ENCODE measurements at regions not wholly inside any gene's neighbourhood (a gene's known extent, or its start where the extent isn't known, plus 50 kb on each side); places are given as distances from the start of the nearest gene placed in this dataset.
"Not testable (repeated sequence)": the region's sequence is repeated elsewhere in the genome, so short reads cannot be mapped to it uniquely, and the experiment has no call there.

DNA sequence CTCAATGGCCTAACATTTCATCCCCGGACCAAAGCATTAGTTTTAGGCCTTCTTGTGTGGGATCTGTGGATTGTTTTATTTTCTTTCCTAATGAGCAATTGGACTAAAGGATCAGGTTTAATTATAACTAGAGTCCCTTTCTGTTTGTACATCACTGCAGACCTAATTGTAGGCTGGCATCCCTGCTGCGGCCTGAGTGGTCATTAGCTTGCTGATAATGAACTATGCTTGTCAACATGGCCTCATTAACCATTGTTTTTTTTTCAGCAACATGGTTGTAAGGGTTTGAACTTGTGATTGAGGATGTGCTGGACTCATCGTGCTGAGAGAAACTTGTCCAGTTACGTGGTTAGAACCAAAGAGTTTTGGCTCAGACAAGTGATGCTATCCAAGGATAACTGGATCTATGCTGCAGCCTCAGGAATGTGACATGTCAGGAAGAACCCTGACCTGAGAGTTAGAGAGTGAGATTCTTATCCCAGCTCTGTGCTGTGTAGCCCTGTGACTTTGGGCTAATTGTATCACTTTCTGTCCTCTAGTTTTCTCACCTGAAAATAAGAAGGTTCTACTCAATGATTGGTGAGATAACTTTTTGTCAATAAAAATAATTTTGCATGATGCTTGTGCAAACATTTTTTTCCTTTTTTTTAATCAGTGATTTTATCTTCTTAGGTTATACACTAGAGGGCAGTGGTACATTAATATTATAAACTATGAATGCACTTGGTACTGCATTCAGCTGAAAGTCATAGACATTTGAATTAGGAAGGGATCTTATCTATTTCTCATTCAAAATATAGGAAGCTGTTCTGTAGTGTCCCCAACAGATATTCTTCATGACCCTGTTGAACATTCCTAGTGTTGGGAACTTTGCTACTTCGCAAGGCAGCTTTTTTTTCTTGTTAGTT is 140.9 kb downstream of the RNF144B start:
- DNase-seq (ENCODE audit: low spot score) = no peak
- in situ Hi-C loops (cut with HindIII; ENCODE audit: low sequenced_read_pairs) = no loop called here

DNA sequence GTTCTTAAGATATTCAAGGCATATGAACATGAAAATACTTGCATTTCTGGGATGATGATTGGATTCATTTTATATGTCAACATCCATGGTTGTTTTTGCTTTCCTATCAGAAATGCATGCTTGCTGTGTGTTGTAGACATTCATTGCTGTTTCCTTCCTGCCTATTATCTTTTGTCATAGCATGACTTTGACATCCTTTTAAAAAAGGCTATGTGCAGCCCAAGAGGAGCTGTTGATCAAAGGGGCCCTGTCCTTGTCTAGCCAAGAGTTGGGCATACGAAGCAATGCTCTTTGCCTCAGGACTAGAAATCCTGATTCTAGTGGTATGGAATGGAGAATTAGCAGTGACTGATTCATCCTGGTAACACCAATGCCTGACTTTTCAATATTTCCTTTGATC is 143.1 kb downstream of the RNF144B start:
- DNase-seq (ENCODE audit: low spot score) = no peak
- in situ Hi-C loops (cut with HindIII; ENCODE audit: low sequenced_read_pairs) = no loop called here

DNA sequence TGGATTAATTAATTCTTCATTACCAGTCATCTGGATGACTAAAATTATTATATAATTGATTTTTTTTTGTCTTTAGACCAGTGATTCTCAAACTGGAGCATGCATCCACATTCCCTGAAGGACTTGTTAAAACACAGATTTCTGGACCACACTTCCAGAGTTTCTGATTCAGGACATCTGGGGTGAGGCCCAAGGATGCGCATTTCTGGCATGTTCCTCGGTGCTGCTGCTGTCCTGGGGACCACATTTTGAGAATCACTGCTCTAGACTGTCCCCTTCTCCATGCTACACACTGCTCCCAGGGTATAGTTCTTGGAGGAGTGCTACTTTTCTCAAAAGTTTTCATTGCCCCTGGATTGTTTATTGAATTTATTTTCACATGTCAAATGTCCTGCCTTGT is 145.0 kb downstream of the RNF144B start:
- in situ Hi-C loops (cut with HindIII; ENCODE audit: low sequenced_read_pairs) = no loop called here
- no peak for DNase-seq (ENCODE audit: low spot score)

DNA sequence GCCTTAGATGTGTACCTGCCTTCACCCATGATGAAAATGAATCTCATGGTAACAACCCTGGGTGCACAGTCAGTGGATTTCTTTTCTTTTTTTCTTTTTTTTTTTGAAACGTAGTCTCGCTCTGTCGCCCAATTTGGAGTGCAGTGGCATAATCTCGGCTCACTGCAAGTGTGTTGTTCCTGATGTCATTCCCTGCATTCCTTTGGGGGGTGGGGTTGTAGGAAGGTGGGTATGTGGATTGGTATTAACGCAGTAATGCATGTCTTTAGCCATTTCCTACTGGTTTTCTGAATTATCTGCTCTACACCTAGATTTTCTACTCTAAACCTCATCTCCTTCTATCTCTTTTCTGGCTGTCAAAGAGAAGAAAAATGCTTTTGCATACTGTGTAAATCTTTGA is 146.6 kb downstream of the RNF144B start:
- no peak for DNase-seq (ENCODE audit: low spot score)
- in situ Hi-C loops (cut with HindIII; ENCODE audit: low sequenced_read_pairs) = no loop called here

DNA sequence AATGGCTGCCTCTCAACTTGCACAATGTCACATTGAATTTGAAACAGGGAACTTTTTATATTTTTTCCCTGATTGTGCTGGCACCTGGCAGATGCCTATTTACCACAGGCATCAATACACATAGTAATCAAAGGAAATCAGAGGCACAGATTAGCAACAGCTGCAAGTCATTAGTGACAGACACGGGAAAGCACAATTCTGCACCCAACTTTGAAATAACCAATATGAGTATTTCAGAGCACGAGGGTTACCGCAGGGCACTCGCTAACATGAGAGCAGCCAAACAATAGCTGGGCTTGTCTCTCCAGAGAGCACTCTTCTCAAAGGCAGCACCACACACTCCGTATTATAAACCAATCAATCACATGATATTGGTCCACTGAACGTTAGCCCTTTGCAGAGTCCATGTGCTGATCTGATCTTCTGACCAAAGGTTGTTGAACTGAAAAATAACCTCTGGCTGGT is 149.5 kb downstream of the RNF144B start:
- in situ Hi-C loops (cut with HindIII; ENCODE audit: low sequenced_read_pairs) = no loop called here
- no peak for DNase-seq (ENCODE audit: low spot score)

DNA sequence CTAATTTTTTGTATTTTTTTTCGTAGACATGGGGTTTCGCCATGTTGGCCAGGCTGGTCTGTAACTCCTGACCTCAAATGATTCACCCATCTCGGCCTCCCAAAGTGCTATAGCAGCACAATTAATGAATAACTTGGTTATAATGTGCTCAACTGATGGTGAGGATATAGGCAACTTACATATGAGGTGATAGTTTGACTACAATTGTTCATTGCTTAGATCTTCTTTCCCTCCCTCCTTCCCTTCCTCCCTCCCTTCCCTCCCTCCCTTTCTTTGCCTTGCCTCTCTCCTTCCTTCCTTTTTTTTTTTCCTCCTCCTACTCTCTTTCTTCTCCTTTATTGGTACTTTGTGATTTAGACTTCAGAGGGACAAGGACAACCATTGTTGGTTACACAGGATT is 151.2 kb downstream of the RNF144B start:
- no peak for DNase-seq (ENCODE audit: low spot score)
- in situ Hi-C loops (cut with HindIII; ENCODE audit: low sequenced_read_pairs) = no loop called here

DNA sequence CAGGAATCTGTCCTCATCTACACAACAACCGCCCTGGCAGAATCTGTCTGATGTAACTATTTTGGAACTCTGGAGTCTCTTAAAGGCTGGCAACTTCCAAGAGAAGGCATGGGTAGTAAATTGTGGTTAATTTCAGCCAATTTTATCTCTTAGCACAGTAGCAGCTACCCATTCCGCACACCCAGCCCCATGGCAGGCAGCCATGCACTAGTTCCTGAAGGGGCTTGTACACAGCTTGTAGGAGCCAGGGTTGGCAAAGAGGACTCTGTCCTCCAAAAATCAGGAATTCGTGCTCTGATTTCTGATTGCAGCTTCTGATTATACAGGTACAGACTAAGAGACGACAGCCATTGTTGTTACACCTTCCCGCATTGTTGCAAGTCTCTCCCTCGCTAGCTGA is 155.9 kb downstream of the RNF144B start:
- in situ Hi-C loops (cut with HindIII; ENCODE audit: low sequenced_read_pairs) = no loop called here
- DNase-seq (ENCODE audit: low spot score) = no peak

DNA sequence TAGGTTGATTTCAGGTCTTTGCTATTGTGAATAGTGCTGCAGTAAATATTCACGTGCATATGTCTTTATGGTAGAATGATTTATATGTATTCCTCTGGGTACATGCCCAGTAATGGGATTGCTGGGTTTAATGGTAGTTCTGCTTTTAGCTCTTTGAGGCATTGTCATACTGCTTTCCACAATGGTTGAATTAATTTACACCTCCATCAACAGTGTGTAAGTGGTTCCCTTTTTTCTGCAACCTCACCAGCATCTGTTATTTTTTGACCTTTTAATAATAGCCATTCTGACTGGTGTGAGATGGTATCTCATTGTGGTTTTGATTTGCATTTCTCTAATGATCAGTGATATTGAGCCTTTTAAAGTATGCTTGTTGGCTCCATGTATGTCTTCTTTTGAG is 158.0 kb downstream of the RNF144B start:
- DNase-seq (ENCODE audit: low spot score); in situ Hi-C loops (cut with HindIII; ENCODE audit: low sequenced_read_pairs): not testable (repeated sequence)

DNA sequence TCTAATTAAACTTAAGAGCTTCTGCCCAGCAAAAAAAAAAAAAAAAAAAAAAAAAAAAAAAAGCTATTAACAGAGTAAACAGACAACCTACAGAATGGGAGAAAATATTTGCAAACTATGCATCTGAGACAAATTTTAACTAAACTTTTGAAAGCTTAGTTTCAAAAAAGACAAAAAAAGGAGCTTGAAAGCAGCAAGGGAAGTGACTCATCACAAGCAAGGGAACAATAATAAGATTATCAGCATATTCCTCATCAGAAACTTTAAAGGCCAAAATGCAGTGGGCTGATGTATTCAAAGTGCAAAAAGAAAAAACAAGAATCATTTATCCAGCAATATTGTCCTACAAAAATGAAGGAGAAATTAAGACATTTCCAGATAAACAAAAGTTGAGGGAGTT is 158.6 kb downstream of the RNF144B start:
- DNase-seq (ENCODE audit: low spot score) = no peak
- in situ Hi-C loops (cut with HindIII; ENCODE audit: low sequenced_read_pairs) = no loop called here

DNA sequence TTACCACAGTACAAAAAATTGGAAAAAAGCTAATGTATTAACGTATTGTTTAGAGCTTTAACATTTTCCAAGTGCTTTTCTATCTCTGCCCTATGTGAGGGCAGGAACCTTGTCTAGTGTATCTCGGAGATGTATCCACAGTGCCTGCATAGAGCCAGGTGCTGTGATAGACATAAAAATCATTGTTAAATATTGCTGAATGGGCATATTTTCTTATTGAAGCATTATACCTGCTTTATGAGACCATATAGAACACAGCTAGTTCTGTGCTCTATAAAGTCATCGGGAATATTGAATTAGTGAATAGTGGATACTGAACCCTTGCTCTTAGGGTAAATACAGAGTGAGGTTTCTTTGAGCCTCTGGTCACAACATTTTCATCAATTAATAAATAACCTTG is 163.0 kb downstream of the RNF144B start:
- in situ Hi-C loops (cut with HindIII; ENCODE audit: low sequenced_read_pairs) = no loop called here
- no peak for DNase-seq (ENCODE audit: low spot score)

DNA sequence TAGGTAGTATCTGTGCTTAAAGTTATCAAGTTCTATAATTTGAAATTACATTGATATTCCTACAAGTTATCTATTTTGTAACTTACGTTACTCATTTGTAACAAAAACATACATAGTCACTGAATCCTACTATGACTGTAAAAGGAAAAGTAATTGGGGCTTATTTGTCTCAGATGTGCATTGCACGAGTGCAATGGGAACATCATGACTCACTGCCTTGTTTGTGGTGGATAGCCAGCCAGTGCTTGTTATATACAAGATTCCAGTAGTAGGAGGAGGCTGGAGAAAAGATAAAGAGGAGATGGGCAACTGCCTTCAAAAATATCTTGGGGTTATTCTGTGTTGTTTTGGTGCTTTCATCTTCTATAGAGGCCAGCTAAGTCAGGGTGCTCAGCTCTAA is 164.1 kb downstream of the RNF144B start:
- in situ Hi-C loops (cut with HindIII; ENCODE audit: low sequenced_read_pairs) = no loop called here
- DNase-seq (ENCODE audit: low spot score) = no peak

DNA sequence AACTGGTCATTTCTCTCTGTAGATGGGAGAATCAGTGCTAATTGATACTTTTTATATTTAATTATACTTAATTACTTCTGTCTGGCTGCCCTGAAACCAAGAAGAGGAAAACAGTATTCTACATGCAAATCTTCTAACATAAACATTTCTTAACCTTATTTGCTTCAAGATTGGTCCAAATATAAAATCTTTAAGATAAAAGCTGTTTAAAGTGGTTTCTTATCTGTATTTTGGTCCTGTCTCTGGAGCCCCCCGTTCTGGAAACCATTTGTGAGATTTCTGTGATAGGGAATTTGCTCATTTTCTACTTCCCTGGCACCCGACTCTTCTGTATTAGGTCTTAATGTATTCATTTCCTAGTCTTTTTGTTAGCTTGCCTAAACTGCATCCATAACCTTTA is 168.6 kb downstream of the RNF144B start:
- in situ Hi-C loops (cut with HindIII; ENCODE audit: low sequenced_read_pairs) = no loop called here
- DNase-seq (ENCODE audit: low spot score) = no peak

DNA sequence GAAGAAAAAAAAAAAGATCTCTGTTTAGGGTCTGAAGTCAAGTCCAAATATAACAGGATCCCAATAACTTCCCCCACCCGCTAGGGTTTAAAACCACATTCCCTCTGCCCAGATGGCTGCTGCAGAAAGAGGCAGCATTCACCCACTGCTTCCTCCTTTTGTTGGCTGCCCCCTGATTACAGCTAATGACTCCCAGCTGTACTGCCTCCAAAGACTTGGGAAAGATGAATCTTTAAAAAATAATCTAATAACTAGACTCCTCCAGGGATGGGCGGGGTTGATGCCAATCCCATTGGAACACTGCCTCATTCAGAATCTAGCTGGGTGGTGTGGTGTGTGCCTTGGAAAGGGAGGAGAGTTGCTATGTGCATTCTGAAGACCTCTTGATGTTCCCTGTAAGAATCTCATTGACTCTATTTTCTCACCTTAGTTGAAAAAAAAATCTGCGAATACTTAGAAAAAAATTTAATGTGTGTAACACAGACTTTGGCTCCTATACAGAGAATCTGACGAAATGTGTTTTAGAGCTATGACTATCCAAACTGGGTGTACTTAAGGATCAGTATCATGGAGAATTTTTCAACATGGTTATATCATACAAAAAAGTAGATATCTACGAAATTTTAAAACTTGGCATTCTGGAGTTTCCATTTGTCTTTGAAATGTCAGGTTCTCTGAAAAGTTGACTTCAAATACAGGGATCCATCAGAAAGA is 174.0 kb downstream of the RNF144B start:
- no peak for DNase-seq (ENCODE audit: low spot score)
- in situ Hi-C loops (cut with HindIII; ENCODE audit: low sequenced_read_pairs) = no loop called here

DNA sequence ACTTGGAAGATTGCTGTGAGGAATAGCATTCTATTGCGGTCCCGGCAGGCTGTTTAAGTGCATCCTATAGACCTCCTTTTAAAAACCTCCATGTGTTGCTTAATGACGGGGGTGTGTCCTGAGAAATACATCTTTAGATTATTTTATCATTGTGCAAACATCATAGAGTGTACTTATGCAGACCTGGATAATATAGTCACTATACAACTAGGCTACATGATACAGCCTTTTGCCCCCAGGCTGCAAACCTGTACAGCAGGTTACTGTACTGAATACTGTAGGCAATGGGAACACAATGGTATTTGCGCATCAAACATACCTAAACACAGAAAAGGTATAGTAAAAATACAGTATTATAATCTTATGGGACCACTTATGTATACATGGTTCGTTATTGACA is 175.6 kb downstream of the RNF144B start:
- no peak for DNase-seq (ENCODE audit: low spot score)
- in situ Hi-C loops (cut with HindIII; ENCODE audit: low sequenced_read_pairs) = no loop called here

DNA sequence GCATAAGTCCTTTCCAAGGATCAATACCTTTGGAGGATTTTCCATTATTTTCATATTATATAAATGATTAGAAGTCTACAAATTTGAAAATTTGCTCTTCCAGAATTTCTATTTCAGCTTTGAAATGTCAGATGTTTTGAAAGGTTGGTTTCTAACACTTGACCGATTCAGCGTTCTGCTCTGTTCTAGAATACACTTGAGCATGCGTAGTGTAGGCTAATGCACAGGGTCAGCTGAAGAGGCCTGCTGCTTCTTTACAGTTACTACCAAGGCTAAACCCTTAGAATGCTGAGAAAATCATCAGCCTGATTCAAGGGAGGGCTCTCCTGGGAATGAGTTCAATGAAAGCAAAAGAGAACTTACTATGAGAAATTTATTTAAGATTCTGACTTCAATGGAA is 177.6 kb downstream of the RNF144B start:
- in situ Hi-C loops (cut with HindIII; ENCODE audit: low sequenced_read_pairs) = no loop called here
- DNase-seq (ENCODE audit: low spot score) = no peak

DNA sequence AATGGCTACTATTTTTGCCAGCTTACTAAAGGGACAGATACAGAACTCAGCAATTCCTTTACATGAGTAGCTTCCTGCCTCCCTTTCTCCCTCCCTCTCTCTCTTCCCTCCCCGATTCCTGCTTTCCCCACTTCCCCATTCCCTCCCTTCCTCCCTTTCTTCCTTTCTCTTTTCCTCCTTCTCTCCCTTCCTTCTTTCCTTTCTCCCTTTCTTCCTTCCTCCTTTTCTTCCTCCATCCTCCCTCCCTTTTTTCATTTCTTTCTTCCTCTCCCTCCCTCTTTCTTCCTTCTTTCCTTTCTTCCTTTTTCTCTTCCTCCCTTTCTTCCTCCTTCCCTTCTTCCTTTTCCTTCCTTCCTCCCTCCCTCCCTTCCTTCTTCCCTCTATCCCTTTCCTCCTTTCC is 178.1 kb downstream of the RNF144B start:
- in situ Hi-C loops (cut with HindIII; ENCODE audit: low sequenced_read_pairs) = no loop called here
- no peak for DNase-seq (ENCODE audit: low spot score)

DNA sequence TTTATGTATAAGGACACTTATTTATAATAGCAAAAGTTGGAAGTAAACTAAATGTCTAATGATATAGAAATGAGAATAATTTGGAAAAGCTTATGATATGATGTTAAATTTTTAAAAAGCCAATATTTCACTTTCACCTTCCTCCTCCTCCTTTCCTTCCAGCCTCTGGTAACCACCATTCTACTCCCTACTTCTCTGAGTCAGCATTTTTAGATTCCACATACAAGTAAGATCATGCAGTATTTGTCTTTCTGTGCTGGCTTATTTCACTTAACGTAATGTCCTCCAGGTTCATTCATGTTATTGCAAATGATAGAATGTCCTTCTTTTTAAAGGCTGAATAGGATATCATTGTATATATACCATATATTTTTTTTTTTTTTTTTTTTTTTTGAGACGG is 180.2 kb downstream of the RNF144B start:
- no peak for DNase-seq (ENCODE audit: low spot score)
- in situ Hi-C loops (cut with HindIII; ENCODE audit: low sequenced_read_pairs) = no loop called here

DNA sequence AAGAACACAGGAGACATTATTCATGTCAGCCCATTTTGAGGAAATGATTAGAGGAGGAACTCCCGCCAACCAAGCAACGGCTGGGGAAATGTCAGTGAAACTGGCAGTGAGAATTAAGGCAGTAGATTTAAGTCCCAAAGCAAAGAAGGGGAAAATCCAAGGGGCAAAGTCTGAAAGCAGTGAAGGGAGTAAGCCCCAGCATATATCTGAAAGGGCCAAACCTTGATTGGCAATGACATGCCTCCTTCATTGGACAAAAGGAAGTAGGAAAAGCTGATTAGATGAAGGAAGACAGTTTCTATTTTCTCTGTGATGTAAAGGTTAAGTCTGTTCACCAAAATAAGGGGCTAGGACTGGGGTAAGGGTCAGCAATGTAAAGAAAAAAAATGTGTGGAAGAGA is 190.3 kb downstream of the RNF144B start:
- DNase-seq (ENCODE audit: low spot score) = no peak
- in situ Hi-C loops (cut with HindIII; ENCODE audit: low sequenced_read_pairs) = no loop called here

DNA sequence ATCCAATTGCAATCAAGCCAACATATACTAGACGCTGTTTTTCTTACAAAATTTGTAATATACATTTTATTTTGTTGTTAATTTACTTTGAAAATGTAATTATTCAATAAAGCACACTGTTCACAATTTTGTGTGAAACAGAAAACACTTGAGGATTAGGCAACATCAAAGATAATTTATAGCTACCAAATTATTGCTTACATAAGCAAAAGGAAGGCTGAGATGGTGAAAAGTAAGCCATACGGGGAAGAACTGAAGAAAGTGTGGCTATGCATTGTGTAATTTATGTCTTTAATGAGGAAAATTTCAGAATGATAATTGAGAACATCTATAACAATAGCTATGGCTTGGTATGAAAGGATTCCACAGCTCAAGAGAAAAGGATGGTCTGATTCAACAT is 192.0 kb downstream of the RNF144B start:
- DNase-seq (ENCODE audit: low spot score) = no peak
- in situ Hi-C loops (cut with HindIII; ENCODE audit: low sequenced_read_pairs) = no loop called here

DNA sequence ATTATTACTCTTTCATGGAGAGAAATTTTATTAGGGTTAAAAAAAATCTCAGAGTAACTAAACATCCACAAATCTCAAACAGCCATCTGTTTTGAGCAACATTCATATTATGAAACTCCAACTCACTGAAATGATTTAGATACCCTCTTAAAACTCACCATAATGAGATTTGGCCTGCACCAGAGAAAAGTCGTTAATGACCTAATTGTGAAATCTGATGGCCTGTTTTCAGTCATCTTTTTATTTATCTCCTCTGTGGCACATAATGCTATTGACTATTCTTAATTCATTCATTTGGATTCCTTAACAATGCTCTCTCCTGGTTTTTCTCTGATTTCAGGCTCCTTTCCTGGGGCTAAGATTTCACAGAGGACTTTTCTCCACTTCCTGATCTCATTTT is 192.7 kb downstream of the RNF144B start:
- in situ Hi-C loops (cut with HindIII; ENCODE audit: low sequenced_read_pairs) = no loop called here
- DNase-seq (ENCODE audit: low spot score) = no peak

DNA sequence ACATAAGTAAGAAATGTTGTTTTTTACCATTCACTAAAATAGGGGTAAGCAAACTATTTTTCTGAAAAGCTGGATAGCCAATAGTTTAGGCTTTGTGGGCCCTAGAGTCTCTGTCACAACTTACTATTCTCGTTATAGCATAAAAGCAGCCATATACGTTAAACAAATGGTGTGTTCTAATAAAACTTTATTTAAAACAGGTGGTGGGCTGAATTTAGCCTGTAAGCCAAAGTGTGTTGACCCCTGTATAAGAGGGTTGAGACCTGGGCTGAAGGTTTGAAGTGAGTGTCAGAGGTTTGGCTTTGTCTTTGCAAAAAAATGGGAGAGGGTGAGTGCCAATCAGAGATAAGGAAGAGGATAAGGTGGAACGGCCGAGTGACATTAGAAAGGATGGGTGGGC is 197.2 kb downstream of the RNF144B start:
- no peak for DNase-seq (ENCODE audit: low spot score)
- in situ Hi-C loops (cut with HindIII; ENCODE audit: low sequenced_read_pairs) = no loop called here

All from G401 (cell line).